ENCODE measurements at regions not wholly inside any gene's neighbourhood (a gene's known extent, or its start where the extent isn't known, plus 50 kb on each side); places are given as distances from the start of the nearest gene placed in this dataset.
"Not testable (repeated sequence)": the region's sequence is repeated elsewhere in the genome, so short reads cannot be mapped to it uniquely, and the experiment has no call there.

GRCh38 chr20:47890708-47891107 is 105.4 kb upstream of the SULF2 start:
- TF ChIP-seq CTCF (IDR thresholded peaks at IDR 0.05; ENCODE audit: borderline replicate concordance, extremely low read depth, low read length, poor library complexity, severe bottlenecking); EZH2 (IDR thresholded peaks at IDR 0.05; ENCODE audit: borderline replicate concordance, low read depth, low read length, severe bottlenecking): not testable (repeated sequence)
